SK-N-SH (cell line): ENCODE measurements at regions not wholly inside any gene's neighbourhood (a gene's known extent, or its start where the extent isn't known, plus 50 kb on each side); places are given as distances from the start of the nearest gene placed in this dataset.

ENCODE experiments used
- CTCF ChIA-PET: fragments of 300-600, 350-600 bp; formaldehyde crosslinking; extraction: SDS; loops from one replicate; lab custom pipeline; 2021; lab: Yijun Ruan, JAX
- POLR2A ChIA-PET: fragments of 350-600 bp; sonication (Branson Sonifier 250); formaldehyde crosslinking; extraction: SDS; loops from one replicate; lab custom pipeline; 2020; ENCODE audit warnings: antibody characterized with exemption, inconsistent platforms; lab: Yijun Ruan, JAX
- DNase-seq: peaks from one replicate; pipeline ENCODE4 v3.0.0; 2012
- H2AFZ ChIP-seq: fragments of 200-600 bp; sonication (generic); 2 replicates; pipeline ENCODE4 v1.8.1; 2016; ENCODE audit warnings: antibody characterized with exemption, mild to moderate bottlenecking, low read depth
- H3F3A ChIP-seq: fragments of 200-600 bp; sonication (generic); replicated peaks from 2 replicates; pipeline ENCODE3; 2016; ENCODE audit warnings: antibody characterized with exemption, mild to moderate bottlenecking; ENCODE audit not compliant: insufficient read depth
- H3K27ac ChIP-seq, 2 experiments: fragments of 200-500 bp in 1 of 2; fragments of 200-600 bp in 1 of 2; sonication (Bioruptor generic) in 1 of 2; sonication (generic), shearing (Covaris generic) in 1 of 2; 2 replicates each; pipeline versions ENCODE4 v1.5.1 to v1.6.1; 2014 to 2016; ENCODE audit warnings: low read depth in 2 of 2, inconsistent platforms in 1 of 2, low read length in 1 of 2, mild to moderate bottlenecking in 1 of 2, mixed read lengths in 1 of 2
- H3K27me3 ChIP-seq: fragments of 200-600 bp; sonication (generic), shearing (Covaris generic); 2 replicates; pipeline ENCODE4 v1.6.1; 2016; ENCODE audit warnings: mixed run types; ENCODE audit not compliant: insufficient read depth
- H3K36me3 ChIP-seq, 2 experiments: fragments of 200-500 bp in 1 of 2; fragments of 200-600 bp in 1 of 2; sonication (Bioruptor generic) in 1 of 2; sonication (generic) in 1 of 2; replicated peaks in 1 of 2; 2 replicates each; pipeline versions ENCODE3 to v1.5.1; 2014 to 2016; ENCODE audit warnings: low read length in 1 of 2, mild to moderate bottlenecking in 1 of 2; ENCODE audit not compliant: insufficient read depth in 2 of 2, control insufficient read depth in 1 of 2
- H3K4me1 ChIP-seq, 2 experiments: fragments of 200-500 bp in 1 of 2; fragments of 200-600 bp in 1 of 2; sonication (Bioruptor generic) in 1 of 2; sonication (generic), shearing (Covaris generic) in 1 of 2; 2 replicates each; pipeline versions ENCODE4 v1.5.1 to v1.6.1; 2014 to 2016; ENCODE audit warnings: low read depth in 1 of 2, low read length in 1 of 2, mixed run types in 1 of 2; ENCODE audit not compliant: insufficient read depth in 2 of 2, control insufficient read depth in 1 of 2
- H3K4me2 ChIP-seq: fragments of 200-600 bp; sonication (generic), shearing (Covaris generic); 2 replicates; pipeline ENCODE4 v1.6.1; 2017; ENCODE audit warnings: mixed run types
- H3K4me3 ChIP-seq, 2 experiments: fragments of 200-500 bp in 1 of 2; fragments of 200-600 bp in 1 of 2; sonication (Bioruptor generic) in 1 of 2; sonication (generic), shearing (Covaris generic) in 1 of 2; 2 replicates each; pipeline versions ENCODE4 v1.5.1 to v1.8.1; 2014 to 2016; ENCODE audit warnings: low read depth in 2 of 2, inconsistent platforms in 1 of 2, low read length in 1 of 2, mild to moderate bottlenecking in 1 of 2, mixed read lengths in 1 of 2, moderate library complexity in 1 of 2
- H3K79me2 ChIP-seq: fragments of 200-600 bp; sonication (generic); 2 replicates; pipeline ENCODE4 v1.8.1; 2017; ENCODE audit warnings: mild to moderate bottlenecking; ENCODE audit not compliant: insufficient read depth
- H3K9ac ChIP-seq: fragments of 200-600 bp; sonication (generic); 2 replicates; pipeline ENCODE4 v1.6.1; 2017; ENCODE audit warnings: mixed run types
- H3K9me2 ChIP-seq: fragments of 200-600 bp; sonication (generic); 2 replicates; pipeline ENCODE4 v1.6.1; 2017; ENCODE audit warnings: mixed run types
- H3K9me3 ChIP-seq: fragments of 200-600 bp; sonication (generic); 2 replicates; pipeline ENCODE4 v1.6.1; 2017; ENCODE audit warnings: mixed run types, mild to moderate bottlenecking, moderate library complexity
- H4K20me1 ChIP-seq: fragments of 200-600 bp; sonication (generic); 2 replicates; pipeline ENCODE4 v1.6.1; 2017; ENCODE audit warnings: mild to moderate bottlenecking, mixed run types; ENCODE audit not compliant: insufficient read depth
- CTCF ChIP-seq: fragments of 200-600 bp; sonication (generic); IDR thresholded peaks from 2 replicates; pipeline ENCODE4 v1.6.1; 2017; ENCODE audit warnings: antibody characterized with exemption, mild to moderate bottlenecking, moderate library complexity
- EP300 ChIP-seq, 2 experiments: IDR thresholded peaks; 2 replicates each; pipeline versions ENCODE4 v1.4.0 to v1.6.1; 2012; ENCODE audit warnings: borderline replicate concordance in 1 of 2, low read depth in 1 of 2, low read length in 1 of 2
- EZH2phosphoT487 ChIP-seq: fragments of 200-600 bp; sonication (generic); IDR thresholded peaks from 2 replicates; pipeline ENCODE4 v1.6.1; 2017; ENCODE audit warnings: low read depth, mixed run types, mild to moderate bottlenecking, antibody characterized with exemption, moderate library complexity, borderline replicate concordance
- GATA2 ChIP-seq: sonication (generic); formaldehyde crosslinking; IDR thresholded peaks from 2 replicates; pipeline ENCODE4 v1.5.0; 2020; ENCODE audit warnings: mild to moderate bottlenecking, missing genetic modification reagents
- IRF3 ChIP-seq: fragments of 150-350 bp; IDR thresholded peaks from 2 replicates; pipeline ENCODE4 v1.6.1; 2016; ENCODE audit warnings: mild to moderate bottlenecking, low read depth, low read length
- JUND ChIP-seq: IDR thresholded peaks from 2 replicates; pipeline ENCODE4 v1.4.0; 2012
- MAX ChIP-seq: IDR thresholded peaks from 2 replicates; pipeline ENCODE4 v1.4.0; 2012; ENCODE audit warnings: low read depth
- MEF2A ChIP-seq: IDR thresholded peaks from 2 replicates; pipeline ENCODE4 v1.4.0; 2012; ENCODE audit warnings: low read depth, borderline replicate concordance
- RAD21 ChIP-seq: IDR thresholded peaks from 2 replicates; pipeline ENCODE4 v1.6.1; 2012; ENCODE audit warnings: mild to moderate bottlenecking, low read length
- RFX5 ChIP-seq: IDR thresholded peaks from 2 replicates; pipeline ENCODE4 v1.6.1; 2012; ENCODE audit warnings: mild to moderate bottlenecking, improper control_type of control experiment, low read length
- SIN3A ChIP-seq: IDR thresholded peaks from 2 replicates; pipeline ENCODE4 v1.6.1; 2012; ENCODE audit warnings: low read depth, mild to moderate bottlenecking, low read length, moderate library complexity, borderline replicate concordance
- TAF1 ChIP-seq: IDR thresholded peaks from 2 replicates; pipeline ENCODE4 v1.6.1; 2012; ENCODE audit warnings: low read depth, mild to moderate bottlenecking, low read length, moderate library complexity, borderline replicate concordance
- TCF12 ChIP-seq: IDR thresholded peaks from 2 replicates; pipeline ENCODE4 v1.4.0; 2012
- USF2 ChIP-seq: fragments of 150-350 bp; IDR thresholded peaks from 2 replicates; pipeline ENCODE4 v1.6.1; 2017; ENCODE audit warnings: antibody characterized with exemption, low read length, low read depth, borderline replicate concordance
- YY1 ChIP-seq: IDR thresholded peaks from 2 replicates; pipeline ENCODE4 v1.4.0; 2012; ENCODE audit warnings: low read depth, mild to moderate bottlenecking
- TF ChIP-seq, protein P1 (sequence below): IDR thresholded peaks from 2 replicates; pipeline ENCODE4 v1.4.0; 2012; ENCODE audit warnings: low read depth, borderline replicate concordance

GRCh38 chr3:94714194-94714593 is 651.3 kb downstream of the NSUN3 start:
- DNase-seq: no peak
- CTCF ChIA-PET: no interaction called here
- Histone ChIP-seq H3K27me3 (no peaks in the 10 kb centered on the region), H3K4me2 (no peak overlapping the region), H3K36me3 (no peaks in the 10 kb centered on the region), H3K27ac (no peak overlapping the region), H3K9me2 (no peaks in the 10 kb centered on the region), H3F3A (no peaks in the 10 kb centered on the region), H3K9ac (no peak overlapping the region), H4K20me1 (no peaks in the 10 kb centered on the region), H3K4me3 (no peak overlapping the region), H2AFZ (no peak overlapping the region), H3K79me2 (no peaks in the 10 kb centered on the region), H3K4me1 (no peaks in the 10 kb centered on the region), H3K9me3 (no peaks in the 10 kb centered on the region)
- TF ChIP-seq MAX (no peak), RAD21 (no peak), RFX5 (no peak), YY1 (no peak), JUND (no peak), EZH2phosphoT487 (no peak), TCF12 (no peak), GATA2 (no peak), IRF3 (no peak), MEF2A (no peak), USF2 (no peak), SIN3A (no peak), TAF1 (no peak), EP300 (IDR thresholded peaks at IDR 0.05; ENCODE audit: borderline replicate concordance in 1 of 2, low read depth in 1 of 2, low read length in 1 of 2) (no peak), CTCF (no peak)
- TF ChIP-seq, protein P1, sequence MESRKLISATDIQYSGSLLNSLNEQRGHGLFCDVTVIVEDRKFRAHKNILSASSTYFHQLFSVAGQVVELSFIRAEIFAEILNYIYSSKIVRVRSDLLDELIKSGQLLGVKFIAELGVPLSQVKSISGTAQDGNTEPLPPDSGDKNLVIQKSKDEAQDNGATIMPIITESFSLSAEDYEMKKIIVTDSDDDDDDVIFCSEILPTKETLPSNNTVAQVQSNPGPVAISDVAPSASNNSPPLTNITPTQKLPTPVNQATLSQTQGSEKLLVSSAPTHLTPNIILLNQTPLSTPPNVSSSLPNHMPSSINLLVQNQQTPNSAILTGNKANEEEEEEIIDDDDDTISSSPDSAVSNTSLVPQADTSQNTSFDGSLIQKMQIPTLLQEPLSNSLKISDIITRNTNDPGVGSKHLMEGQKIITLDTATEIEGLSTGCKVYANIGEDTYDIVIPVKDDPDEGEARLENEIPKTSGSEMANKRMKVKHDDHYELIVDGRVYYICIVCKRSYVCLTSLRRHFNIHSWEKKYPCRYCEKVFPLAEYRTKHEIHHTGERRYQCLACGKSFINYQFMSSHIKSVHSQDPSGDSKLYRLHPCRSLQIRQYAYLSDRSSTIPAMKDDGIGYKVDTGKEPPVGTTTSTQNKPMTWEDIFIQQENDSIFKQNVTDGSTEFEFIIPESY: no peak
- POLR2A ChIA-PET: no interaction called here
